SK-N-SH treated with all-trans-retinoic acid at 6 μM for 48 hours (cell line): ENCODE measurements at regions not wholly inside any gene's neighbourhood (a gene's known extent, or its start where the extent isn't known, plus 50 kb on each side); places are given as distances from the start of the nearest gene placed in this dataset.

Experiments used
- ATAC-seq: fragments of 200-7000 bp; cut with Tn5 transposase; 3 replicates; pipeline ENCODE4 v1.9.1; 2020; ENCODE audit warnings: mild to moderate bottlenecking, moderate library complexity
- ARNTL ChIP-seq: fragments of 450-650 bp; formaldehyde crosslinking; IDR thresholded peaks from 2 replicates; pipeline ENCODE4 v1.5.0; 2020; ENCODE audit warnings: low read depth, mild to moderate bottlenecking, moderate library complexity, borderline replicate concordance
- BACH2 ChIP-seq: fragments of 250-450 bp; sonication (Bioruptor Pico); IDR thresholded peaks from 2 replicates; pipeline ENCODE4 v1.9.0; 2021; ENCODE audit warnings: mild to moderate bottlenecking, borderline replicate concordance
- CREB5 ChIP-seq: fragments of 250-450 bp; sonication (Bioruptor Pico); IDR thresholded peaks from 2 replicates; pipeline ENCODE4 v1.5.1; 2020; ENCODE audit warnings: low read depth, mild to moderate bottlenecking, moderate library complexity
- CSDC2 ChIP-seq: fragments of 250-450 bp; sonication (Bioruptor Pico); IDR thresholded peaks from 2 replicates; pipeline ENCODE4 v1.5.0; 2020; ENCODE audit warnings: mild to moderate bottlenecking, moderate library complexity
- CSRNP3 ChIP-seq: fragments of 250-450 bp; sonication (Bioruptor Pico); IDR thresholded peaks from 2 replicates; pipeline ENCODE4 v1.5.1; 2021; ENCODE audit warnings: mild to moderate bottlenecking, moderate library complexity
- ESRRG ChIP-seq: fragments of 250-450 bp; sonication (Bioruptor Pico); IDR thresholded peaks from 2 replicates; pipeline ENCODE4 v1.6.1; 2021; ENCODE audit warnings: mild to moderate bottlenecking
- ISL1 ChIP-seq: fragments of 250-450 bp; sonication (Bioruptor Pico); IDR thresholded peaks from 2 replicates; pipeline ENCODE4 v2.1.2; 2022; ENCODE audit warnings: mild to moderate bottlenecking, moderate library complexity
- OSR1 ChIP-seq: fragments of 250-450 bp; sonication (Bioruptor Pico); IDR thresholded peaks from 2 replicates; pipeline ENCODE4 v1.8.0; 2022; ENCODE audit warnings: moderate library complexity, mild to moderate bottlenecking, inconsistent platforms
- PATZ1 ChIP-seq: fragments of 250-450 bp; sonication (Bioruptor Pico); IDR thresholded peaks from 2 replicates; pipeline ENCODE4 v1.8.0; 2020; ENCODE audit warnings: mild to moderate bottlenecking, moderate library complexity, borderline replicate concordance
- POU6F1 ChIP-seq: fragments of 250-450 bp; sonication (Bioruptor Pico); IDR thresholded peaks from 2 replicates; pipeline ENCODE4 v1.8.0; 2021; ENCODE audit warnings: low read depth, mild to moderate bottlenecking, moderate library complexity, borderline replicate concordance
- PPARA ChIP-seq: fragments of 250-450 bp; sonication (Bioruptor Pico); IDR thresholded peaks from 2 replicates; pipeline ENCODE4 v1.5.0; 2020; ENCODE audit warnings: mild to moderate bottlenecking, borderline replicate concordance
- RARB ChIP-seq: fragments of 250-450 bp; sonication (Bioruptor Pico); IDR thresholded peaks from 2 replicates; pipeline ENCODE4 v1.8.0; 2021; ENCODE audit warnings: mild to moderate bottlenecking, moderate library complexity
- TCF4 ChIP-seq: fragments of 250-450 bp; sonication (Bioruptor Pico); IDR thresholded peaks from 2 replicates; pipeline ENCODE4 v1.8.0; 2021; ENCODE audit warnings: mild to moderate bottlenecking, moderate library complexity, borderline replicate concordance
- TSHZ2 ChIP-seq: fragments of 250-450 bp; sonication (Bioruptor Pico); IDR thresholded peaks from 2 replicates; pipeline ENCODE4 v1.5.0; 2020; ENCODE audit warnings: mild to moderate bottlenecking, moderate library complexity
- ZC3H10 ChIP-seq: fragments of 250-450 bp; sonication (Bioruptor Pico); IDR thresholded peaks from 2 replicates; pipeline ENCODE4 v1.5.1; 2021; ENCODE audit warnings: mild to moderate bottlenecking, moderate library complexity
- ZFP3 ChIP-seq: fragments of 250-450 bp; sonication (Bioruptor Pico); IDR thresholded peaks from 2 replicates; pipeline ENCODE4 v1.5.0; 2020; ENCODE audit warnings: mild to moderate bottlenecking, moderate library complexity
- ZFP30 ChIP-seq: fragments of 450-650 bp; formaldehyde crosslinking; IDR thresholded peaks from 2 replicates; pipeline ENCODE4 v1.5.0; 2022; ENCODE audit warnings: mild to moderate bottlenecking, moderate library complexity
- ZNF70 ChIP-seq: fragments of 450-650 bp; formaldehyde crosslinking; IDR thresholded peaks from 2 replicates; pipeline ENCODE4 v1.5.0; 2020; ENCODE audit warnings: mild to moderate bottlenecking, moderate library complexity
- ZNF8 ChIP-seq: fragments of 450-650 bp; formaldehyde crosslinking; IDR thresholded peaks from 2 replicates; pipeline ENCODE4 v1.5.0; 2020; ENCODE audit warnings: mild to moderate bottlenecking, moderate library complexity

GRCh38 chr2:83459456-83459855, 999.6 kb downstream of the SUCLG1 start (continued):
- TF ChIP-seq ZC3H10 (CRISPR knock-in tag), result no peak

GRCh38 chr2:83435989-83436388, 1023.1 kb downstream of the SUCLG1 start:
- no peak for ATAC-seq
- TF ChIP-seq ARNTL (CRISPR knock-in tag), result no peak
- no peak for TF ChIP-seq TSHZ2
- TF ChIP-seq BACH2, result no peak
- TF ChIP-seq CSDC2 (CRISPR knock-in tag), result no peak
- TF ChIP-seq CSRNP3 (CRISPR knock-in tag), result no peak
- no peak for TF ChIP-seq ZC3H10 (CRISPR knock-in tag)
- no peak for TF ChIP-seq ZNF8 (CRISPR knock-in tag)
- no peak for TF ChIP-seq ISL1 (CRISPR knock-in tag)
- no peak for TF ChIP-seq ESRRG (CRISPR knock-in tag)
- no peak for TF ChIP-seq OSR1 (CRISPR knock-in tag)

- TF ChIP-seq TCF4 (CRISPR knock-in tag) (no peak), CREB5 (CRISPR knock-in tag) (no peak), ESRRG (CRISPR knock-in tag) (no peak), ZFP30 (CRISPR knock-in tag) (no peak), OSR1 (CRISPR knock-in tag) (no peak), ZNF8 (CRISPR knock-in tag) (no peak), ZFP3 (CRISPR knock-in tag) (no peak), ZNF70 (CRISPR knock-in tag) (no peak), RARB (CRISPR knock-in tag) (no peak), POU6F1 (no peak)
- no peak for ATAC-seq
Measured at GRCh38 chr2:83420993-83421392, 1038.1 kb downstream of the SUCLG1 start.

- no peak for ATAC-seq
- no peak for TF ChIP-seq OSR1 (CRISPR knock-in tag)
- TF ChIP-seq ARNTL (CRISPR knock-in tag), result no peak
- no peak for TF ChIP-seq PPARA (CRISPR knock-in tag)
- TF ChIP-seq CREB5 (CRISPR knock-in tag), result no peak
- TF ChIP-seq TCF4 (CRISPR knock-in tag), result no peak
- TF ChIP-seq PATZ1 (CRISPR knock-in tag), result no peak
- TF ChIP-seq TSHZ2, result no peak
- no peak for TF ChIP-seq ZFP30 (CRISPR knock-in tag)
Measured at GRCh38 chr2:83394134-83394904, 1064.8 kb downstream of the SUCLG1 start.
